ENCODE measurements at regions not wholly inside any gene's neighbourhood (a gene's known extent, or its start where the extent isn't known, plus 50 kb on each side); places are given as distances from the start of the nearest gene placed in this dataset.

DNA sequence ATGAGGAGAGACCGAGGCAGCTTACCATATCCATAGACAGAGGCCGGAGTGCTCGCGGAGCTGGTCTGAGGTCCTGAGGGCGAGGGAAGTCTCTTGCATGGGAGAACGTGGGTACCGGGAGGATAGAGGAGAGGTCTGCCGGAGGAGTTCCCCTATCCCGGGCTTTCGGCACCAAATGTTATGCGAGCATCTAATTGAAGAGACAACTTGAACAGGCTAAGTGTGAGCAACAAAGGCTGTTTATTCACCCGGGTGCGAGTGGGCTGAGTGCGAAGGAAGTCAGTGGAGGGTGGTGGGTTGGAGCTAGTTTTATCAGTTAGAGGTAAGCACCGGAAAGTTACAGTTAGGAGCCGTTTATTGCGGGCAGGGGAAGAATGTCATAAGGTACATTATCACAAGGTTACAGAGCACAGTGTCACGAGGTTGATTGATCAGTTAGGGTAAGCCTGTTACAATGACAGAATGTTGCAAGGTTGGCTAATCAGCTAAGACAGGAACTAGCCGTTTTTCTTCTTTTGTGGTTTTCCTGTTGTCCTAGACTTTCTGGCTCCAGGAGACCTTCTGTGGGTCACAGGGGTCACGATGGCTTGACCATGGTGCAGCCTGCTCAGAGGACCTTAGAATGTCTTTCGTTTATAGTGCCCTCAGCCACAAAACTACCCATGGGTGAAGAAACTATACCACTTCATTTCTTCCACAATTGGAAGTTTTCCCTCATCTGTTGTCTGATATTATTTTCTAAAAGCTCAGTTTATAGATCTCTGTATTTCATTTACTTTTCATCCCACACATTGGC lies 746.0 kb upstream of the ADGRB3 start:
- no peaks in the 10 kb centered on the region for H3K36me3 ChIP-seq (ENCODE audit: insufficient read depth, low read length)
- no peaks in the 10 kb centered on the region for H4K20me1 ChIP-seq (ENCODE audit: insufficient read depth, low read length)
- H3K27me3 ChIP-seq (ENCODE audit: insufficient read depth, low read length, poor library complexity) = no peaks in the 10 kb centered on the region
- no peaks in the 10 kb centered on the region for H3K4me1 ChIP-seq (ENCODE audit: insufficient read depth, low read length)
- ATAC-seq (ENCODE audit: insufficient read depth, low read depth) = no peak
- no peak overlapping the region for H2AFZ ChIP-seq (ENCODE audit: low read depth, low read length)
- DNase-seq = no peak
- no peak overlapping the region for H3K4me2 ChIP-seq (ENCODE audit: insufficient read depth, low read length)
- no peak overlapping the region for H3K9ac ChIP-seq (ENCODE audit: low read depth, low read length)
- TF ChIP-seq, protein P1, sequence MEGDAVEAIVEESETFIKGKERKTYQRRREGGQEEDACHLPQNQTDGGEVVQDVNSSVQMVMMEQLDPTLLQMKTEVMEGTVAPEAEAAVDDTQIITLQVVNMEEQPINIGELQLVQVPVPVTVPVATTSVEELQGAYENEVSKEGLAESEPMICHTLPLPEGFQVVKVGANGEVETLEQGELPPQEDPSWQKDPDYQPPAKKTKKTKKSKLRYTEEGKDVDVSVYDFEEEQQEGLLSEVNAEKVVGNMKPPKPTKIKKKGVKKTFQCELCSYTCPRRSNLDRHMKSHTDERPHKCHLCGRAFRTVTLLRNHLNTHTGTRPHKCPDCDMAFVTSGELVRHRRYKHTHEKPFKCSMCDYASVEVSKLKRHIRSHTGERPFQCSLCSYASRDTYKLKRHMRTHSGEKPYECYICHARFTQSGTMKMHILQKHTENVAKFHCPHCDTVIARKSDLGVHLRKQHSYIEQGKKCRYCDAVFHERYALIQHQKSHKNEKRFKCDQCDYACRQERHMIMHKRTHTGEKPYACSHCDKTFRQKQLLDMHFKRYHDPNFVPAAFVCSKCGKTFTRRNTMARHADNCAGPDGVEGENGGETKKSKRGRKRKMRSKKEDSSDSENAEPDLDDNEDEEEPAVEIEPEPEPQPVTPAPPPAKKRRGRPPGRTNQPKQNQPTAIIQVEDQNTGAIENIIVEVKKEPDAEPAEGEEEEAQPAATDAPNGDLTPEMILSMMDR (IDR thresholded peaks at IDR 0.05; ENCODE audit: borderline replicate concordance, extremely low read depth, low read length, poor library complexity, severe bottlenecking) = no peak
- TF ChIP-seq EZH2 (IDR thresholded peaks at IDR 0.05; ENCODE audit: borderline replicate concordance, low read depth, low read length, severe bottlenecking) = no peak
- no peak overlapping the region for H3K4me3 ChIP-seq (ENCODE audit: low read depth in 1 of 2, low read length in 2 of 2)
- no peaks in the 10 kb centered on the region for H3K79me2 ChIP-seq (ENCODE audit: insufficient read depth, low read length)
- H3K9me3 ChIP-seq (ENCODE audit: insufficient read depth, low read length, severe bottlenecking) = no peaks in the 10 kb centered on the region
- no peak overlapping the region for H3K27ac ChIP-seq (ENCODE audit: low read length)

DNA sequence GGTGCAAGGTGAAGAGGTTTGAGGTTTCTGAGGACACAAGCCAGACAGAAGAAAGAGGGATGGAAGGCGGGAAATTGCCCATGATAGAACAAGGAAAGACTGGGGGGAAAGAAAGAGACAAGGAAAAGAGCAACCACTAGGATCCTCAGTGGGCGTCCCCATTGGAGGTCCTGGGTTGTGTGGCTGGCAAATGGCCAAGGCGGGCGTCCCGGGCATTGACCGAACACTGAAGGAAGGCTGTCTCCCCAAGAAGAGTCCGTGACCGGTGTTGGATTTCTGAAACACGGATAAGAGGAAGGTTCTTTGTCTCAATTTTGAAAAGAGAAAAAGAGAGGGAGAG lies 746.6 kb upstream of the ADGRB3 start:
- Histone ChIP-seq H4K20me1 (ENCODE audit: insufficient read depth, low read length) (no peaks in the 10 kb centered on the region), H3K27ac (ENCODE audit: low read length) (no peak overlapping the region), H3K4me1 (ENCODE audit: insufficient read depth, low read length) (no peaks in the 10 kb centered on the region), H3K4me3 (ENCODE audit: low read depth in 1 of 2, low read length in 2 of 2) (no peak overlapping the region), H3K4me2 (ENCODE audit: insufficient read depth, low read length) (no peak overlapping the region), H3K9ac (ENCODE audit: low read depth, low read length) (no peak overlapping the region), H3K36me3 (ENCODE audit: insufficient read depth, low read length) (no peaks in the 10 kb centered on the region), H3K27me3 (ENCODE audit: insufficient read depth, low read length, poor library complexity) (no peaks in the 10 kb centered on the region), H3K79me2 (ENCODE audit: insufficient read depth, low read length) (no peaks in the 10 kb centered on the region), H3K9me3 (ENCODE audit: insufficient read depth, low read length, severe bottlenecking) (no peaks in the 10 kb centered on the region), H2AFZ (ENCODE audit: low read depth, low read length) (no peak overlapping the region)
- DNase-seq (no peak), ATAC-seq (ENCODE audit: insufficient read depth, low read depth) (no peak)
- no peak for TF ChIP-seq EZH2 (IDR thresholded peaks at IDR 0.05; ENCODE audit: borderline replicate concordance, low read depth, low read length, severe bottlenecking)
- TF ChIP-seq, protein P1 (IDR thresholded peaks at IDR 0.05; ENCODE audit: borderline replicate concordance, extremely low read depth, low read length, poor library complexity, severe bottlenecking) = no peak

DNA sequence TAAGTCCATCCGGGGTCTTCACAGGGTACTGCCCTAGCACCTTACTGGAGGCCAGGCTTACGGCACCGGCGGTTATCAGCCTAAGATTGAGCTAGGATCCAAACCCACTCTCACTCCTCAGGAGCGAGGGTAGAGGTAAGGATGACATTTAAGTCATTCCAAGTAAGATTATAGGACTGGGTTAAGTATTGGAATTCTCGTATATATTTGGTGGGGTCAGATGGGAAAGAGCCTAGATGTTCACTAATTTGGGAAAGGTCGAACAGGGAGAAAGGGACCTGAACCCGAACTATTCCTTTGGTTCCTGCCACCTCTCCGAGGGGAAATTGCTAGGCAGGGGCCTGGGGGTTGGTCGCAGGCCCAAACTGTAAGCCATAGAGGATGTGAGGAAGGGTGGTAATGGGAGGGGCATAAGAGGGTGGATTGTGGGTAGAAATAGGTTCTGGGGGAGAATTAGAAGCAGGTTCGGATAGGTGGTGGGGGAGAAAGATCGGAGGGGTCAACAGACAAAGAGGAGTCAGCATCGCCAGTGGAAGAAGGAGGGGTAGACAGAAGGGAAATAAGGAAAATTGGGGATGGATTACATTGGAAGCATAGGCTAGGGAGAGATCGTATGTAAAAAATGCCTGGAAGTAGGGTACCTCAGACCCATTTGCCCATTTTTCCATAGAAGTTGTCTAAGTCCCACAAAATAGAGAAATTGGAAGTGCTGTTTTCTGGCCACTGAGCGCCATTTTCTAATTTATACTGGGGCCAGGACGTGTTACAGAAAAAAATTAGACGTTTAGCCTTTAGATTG lies 747.1 kb upstream of the ADGRB3 start:
- no peak for DNase-seq
- Histone ChIP-seq H3K4me3 (ENCODE audit: low read depth in 1 of 2, low read length in 2 of 2) (no peak overlapping the region), H3K27me3 (ENCODE audit: insufficient read depth, low read length, poor library complexity) (no peaks in the 10 kb centered on the region), H2AFZ (ENCODE audit: low read depth, low read length) (no peak overlapping the region), H3K9ac (ENCODE audit: low read depth, low read length) (no peak overlapping the region), H3K4me1 (ENCODE audit: insufficient read depth, low read length) (no peaks in the 10 kb centered on the region), H3K27ac (ENCODE audit: low read length) (no peak overlapping the region), H3K36me3 (ENCODE audit: insufficient read depth, low read length) (no peaks in the 10 kb centered on the region), H4K20me1 (ENCODE audit: insufficient read depth, low read length) (no peaks in the 10 kb centered on the region), H3K4me2 (ENCODE audit: insufficient read depth, low read length) (no peak overlapping the region), H3K9me3 (ENCODE audit: insufficient read depth, low read length, severe bottlenecking) (no peaks in the 10 kb centered on the region), H3K79me2 (ENCODE audit: insufficient read depth, low read length) (no peaks in the 10 kb centered on the region)
- ATAC-seq (ENCODE audit: insufficient read depth, low read depth) = no peak
- TF ChIP-seq, protein P1 (IDR thresholded peaks at IDR 0.05; ENCODE audit: borderline replicate concordance, extremely low read depth, low read length, poor library complexity, severe bottlenecking) = no peak
- no peak for TF ChIP-seq EZH2 (IDR thresholded peaks at IDR 0.05; ENCODE audit: borderline replicate concordance, low read depth, low read length, severe bottlenecking)
